ENCODE measurements at regions not wholly inside any gene's neighbourhood (a gene's known extent, or its start where the extent isn't known, plus 50 kb on each side); places are given as distances from the start of the nearest gene placed in this dataset.
"Not testable (repeated sequence)": the region's sequence is repeated elsewhere in the genome, so short reads cannot be mapped to it uniquely, and the experiment has no call there.

DNA sequence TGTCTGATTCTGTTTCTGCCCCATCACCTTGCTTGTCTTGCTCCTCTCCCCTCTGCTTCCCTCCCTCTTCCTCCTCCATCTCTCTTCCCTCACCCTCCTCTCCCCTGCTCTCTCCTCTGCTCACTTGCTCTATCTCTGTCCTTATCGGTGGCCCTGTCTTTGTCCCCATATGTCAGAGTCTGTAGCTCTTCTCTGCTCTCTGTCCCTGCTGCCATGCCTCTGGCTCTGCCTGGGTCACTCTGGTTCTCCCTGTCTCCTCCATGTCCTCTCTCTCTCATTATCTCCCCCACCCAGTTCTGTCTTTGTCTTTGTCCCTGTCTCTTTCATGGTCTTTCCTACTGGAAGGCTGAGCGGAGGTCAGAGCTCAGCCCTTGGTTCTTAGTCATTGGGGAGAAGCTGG is 169.1 kb upstream of the NLRP1 start:
- no peak for DNase-seq

DNA sequence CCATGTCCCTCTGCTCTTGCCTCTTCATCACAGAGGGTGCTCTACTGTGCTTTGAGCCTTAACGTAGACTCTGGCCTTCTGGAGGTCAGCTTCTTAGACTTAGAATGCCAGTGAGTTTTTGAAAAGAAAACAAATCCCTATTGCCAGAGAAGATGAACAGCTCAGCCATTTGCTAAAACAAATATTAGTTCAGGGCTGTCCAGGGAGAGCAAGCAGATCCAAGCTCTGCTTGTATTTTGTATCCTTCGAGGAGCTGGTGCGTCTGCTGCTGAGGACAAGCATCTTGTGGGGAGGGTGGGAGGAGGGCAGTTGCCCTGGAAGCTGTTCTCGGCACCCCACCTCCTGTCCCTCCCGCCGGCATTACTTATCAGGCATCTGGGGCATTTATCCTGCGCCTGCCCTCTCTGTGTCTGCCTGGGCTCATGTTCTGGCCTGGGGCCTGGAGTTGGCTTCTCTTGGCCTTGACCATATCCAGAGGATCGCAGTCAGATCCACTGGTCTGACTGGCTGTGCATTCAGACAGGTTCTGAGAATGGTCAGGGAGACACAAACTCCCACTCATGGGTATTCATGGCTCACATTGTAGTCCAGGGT is 173.1 kb upstream of the NLRP1 start:
- DNase-seq = peak; percentile 3

DNA sequence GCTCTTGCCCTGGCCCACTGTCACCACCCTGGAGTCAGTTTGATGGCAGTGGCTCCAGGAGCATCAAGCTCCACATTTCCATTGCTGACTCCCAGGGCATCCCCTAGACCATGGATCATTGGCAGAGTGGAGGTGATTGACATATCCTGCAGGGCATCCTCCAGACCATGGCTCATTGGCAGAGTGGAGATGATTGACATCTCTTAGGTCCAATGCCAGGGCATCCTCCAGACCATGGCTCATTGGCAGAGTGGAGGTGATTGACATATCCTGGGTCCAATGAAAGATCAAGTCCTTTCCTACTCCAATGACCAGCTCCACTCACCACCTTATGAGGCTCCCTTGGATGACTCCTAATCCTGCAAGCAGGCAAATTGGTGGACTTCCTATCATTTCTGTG is 174.3 kb upstream of the NLRP1 start:
- DNase-seq = peak; percentile 45

DNA sequence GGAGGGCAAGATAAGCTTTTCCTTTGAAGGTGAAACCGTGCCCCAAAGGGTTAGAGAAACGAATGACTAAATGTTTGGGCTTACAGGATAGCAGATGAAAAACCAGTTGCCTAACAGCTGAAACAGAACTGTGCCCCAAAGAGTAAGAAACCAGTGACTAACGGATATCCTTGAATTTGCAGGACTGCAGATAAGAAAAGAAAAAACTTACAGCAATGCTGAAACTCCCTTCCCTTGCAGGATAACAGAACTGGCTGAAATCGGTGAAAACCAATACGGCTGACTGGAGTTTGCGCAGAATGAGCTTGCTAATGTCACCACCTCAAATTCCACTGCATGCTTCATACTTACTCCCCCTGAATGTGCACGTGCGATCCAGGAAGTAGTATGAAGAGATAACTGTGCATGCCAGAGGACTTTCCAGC is 175.2 kb upstream of the NLRP1 start:
- DNase-seq = no peak

DNA sequence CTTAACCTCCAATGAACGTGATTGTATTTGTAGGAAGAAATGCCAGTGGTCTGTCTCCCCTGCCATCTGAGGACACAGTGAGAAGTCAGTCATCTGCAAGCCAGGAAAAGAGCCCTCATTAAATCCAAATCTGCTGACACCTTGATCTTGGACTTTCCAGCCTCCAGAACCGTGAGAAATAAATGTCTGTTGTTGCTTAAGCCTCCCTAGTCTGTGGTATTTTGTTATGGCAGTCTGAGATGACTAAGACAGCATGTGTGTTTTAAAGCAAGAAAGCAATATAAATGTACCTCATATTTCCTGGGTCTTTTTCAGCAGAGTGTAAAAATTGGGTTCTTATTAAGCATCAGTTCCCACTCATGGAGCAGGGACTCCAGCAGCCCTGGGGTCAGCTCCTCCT is 177.9 kb upstream of the NLRP1 start:
- peak; percentile 7 for DNase-seq

DNA sequence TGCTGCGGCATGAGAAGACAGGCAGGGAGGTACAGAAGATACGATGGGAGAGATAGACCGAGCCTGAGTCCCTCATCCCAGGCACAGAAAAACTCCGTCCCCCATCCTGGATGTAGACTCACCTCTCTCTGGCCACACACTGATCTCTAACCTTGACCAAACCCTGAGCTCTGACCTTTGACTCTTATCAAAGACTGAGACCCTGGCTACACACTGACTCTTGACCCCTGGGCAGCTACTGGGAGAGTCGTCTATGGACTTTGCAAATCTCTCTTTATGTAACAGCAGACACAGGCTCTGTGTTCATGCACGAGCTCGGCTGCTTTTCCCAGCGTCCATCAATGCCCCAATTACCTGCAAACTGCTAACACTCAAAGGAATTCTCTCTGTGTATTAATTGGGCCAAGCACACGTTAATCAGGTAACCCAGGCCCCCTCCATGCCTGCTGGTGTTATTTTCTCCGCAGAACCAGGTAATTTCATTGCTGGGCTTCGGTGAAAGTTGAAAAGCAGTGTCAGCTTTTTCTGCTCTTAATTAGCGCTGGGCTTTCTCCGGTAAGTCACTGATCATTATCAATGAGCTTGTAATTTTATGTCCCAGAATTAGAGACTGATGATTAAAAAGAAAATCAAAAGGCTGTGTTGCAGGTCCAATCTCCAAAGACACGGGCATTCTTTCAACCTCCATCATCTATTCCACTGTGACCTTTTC is 179.4 kb upstream of the NLRP1 start:
- DNase-seq = no peak

DNA sequence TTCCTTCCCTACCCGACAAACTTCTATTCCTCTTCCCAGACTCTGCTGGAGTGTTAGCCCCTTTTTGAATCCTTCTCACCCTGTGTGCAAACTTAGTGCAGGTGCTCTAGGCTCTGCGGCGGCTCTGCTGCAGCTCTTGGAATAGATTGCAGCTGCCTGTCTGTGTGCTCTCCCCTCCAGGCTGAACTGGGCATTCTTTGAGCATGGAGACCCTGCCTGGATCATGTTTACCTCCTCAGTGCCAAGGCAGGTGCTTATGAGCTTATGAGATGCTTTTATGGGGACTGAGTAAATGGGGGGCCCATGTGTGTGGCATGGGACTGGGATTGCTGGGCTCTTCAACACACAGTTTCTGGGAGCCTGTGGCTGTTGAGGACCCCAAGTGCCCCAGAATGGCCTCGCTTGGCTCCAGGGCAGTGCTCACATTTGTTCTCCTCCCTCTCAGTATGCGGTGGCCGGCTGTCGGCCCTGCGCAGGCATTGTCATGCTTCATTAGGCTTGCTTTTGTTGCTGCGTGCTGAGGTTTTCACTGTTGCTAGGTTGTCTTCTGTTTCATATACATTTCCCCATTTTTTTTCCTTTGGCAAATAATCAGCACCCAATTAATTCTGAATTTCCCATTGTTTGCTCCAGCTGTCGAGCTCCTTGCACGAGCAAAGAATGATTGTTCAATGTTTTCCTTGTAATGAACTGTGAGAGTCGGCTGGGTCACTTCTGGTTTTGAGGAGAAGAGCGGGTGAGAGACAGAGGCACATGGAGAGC is 185.5 kb upstream of the NLRP1 start:
- DNase-seq = no peak

DNA sequence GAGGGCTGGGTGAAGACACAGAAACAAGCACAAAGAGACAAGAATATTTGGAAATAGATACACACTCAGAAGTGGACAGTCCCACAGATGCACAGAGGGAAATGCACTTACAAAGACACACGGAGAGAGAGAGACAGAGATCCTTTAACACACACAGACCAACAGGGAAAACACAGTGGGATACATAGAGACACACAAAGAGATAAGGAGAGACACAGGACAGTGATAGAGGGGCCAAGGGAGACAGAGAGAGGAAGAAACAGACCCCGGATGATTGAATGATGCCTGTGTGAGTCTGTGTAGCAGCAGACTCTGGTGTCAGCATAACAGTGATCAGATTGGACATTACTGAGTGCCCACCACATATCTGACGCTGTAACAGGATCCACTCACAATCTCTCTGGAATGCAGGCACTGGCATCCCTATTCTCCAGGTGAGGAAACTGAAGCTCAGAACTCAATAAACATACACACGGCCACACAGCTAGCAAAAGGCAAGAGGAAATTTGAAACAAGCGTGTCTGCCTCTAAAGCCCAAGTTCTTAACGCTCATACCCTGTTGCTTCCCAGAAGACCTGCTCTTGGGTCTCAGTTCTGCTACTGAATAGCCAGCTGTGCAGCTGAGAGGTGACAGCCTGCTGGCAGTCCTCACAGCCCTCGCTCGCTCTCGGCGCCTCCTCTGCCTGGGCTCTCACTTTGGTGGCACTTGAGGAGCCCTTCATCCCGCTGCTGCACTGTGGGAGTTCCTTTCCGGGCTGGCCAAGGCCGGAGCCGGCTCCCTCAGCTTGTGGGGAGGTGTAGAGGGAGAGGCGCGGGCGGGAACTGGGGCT is 186.3 kb upstream of the NLRP1 start:
- DNase-seq = no peak

DNA sequence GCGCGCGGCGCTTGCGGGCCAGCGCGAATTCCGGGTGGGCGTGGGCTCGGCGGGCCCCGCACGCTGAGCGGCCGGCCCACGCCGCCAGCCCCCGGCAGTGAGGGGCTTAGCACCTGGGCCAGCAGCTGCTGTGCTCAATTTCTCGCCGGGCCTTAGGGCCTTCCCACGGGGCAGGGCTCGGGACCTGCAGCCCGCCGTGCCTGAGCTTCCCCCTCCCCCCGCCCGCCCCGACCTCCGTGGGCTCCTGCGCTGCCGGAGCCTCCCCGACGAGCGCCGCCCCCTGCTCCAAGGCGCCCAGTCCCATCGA is 186.9 kb upstream of the NLRP1 start:
- not testable (repeated sequence) for DNase-seq

DNA sequence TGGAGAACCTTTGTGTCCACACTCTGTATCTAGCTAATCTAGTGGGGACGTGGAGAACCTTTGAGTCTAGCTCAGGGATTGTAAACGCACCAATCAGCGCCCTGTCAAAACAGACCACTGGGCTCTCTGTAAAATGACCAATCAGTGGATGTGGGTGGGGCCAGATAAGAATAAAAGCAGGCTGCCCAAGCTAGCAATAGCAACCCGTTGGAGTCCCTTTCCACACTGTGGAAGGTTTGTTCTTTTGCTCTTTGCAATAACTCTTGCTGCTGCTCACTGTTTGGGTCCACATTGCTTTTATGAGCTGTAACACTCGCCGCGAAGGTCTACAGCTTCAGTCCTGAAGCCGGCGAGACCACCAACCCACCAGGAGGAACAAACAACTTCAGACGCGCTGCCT is 187.7 kb upstream of the NLRP1 start:
- DNase-seq = not testable (repeated sequence)

DNA sequence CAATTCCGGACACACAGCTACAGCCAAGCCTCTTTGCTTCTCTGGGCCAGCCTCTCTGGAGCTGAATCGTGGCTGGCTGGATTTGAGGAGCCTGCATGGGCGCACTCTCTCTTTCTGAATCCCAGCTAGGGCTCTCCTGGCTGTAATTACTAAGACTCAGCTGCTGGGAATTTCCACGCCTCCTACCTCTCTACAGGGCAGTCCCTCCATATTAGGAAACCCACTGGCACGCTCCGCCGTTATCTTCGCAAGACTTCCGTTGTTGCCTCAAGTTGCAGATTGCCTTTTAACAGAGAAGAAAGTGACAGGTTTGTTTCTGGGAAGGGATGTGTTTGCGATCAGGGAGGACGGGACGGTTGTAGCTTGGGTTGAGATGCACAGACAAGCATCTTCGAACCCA is 188.4 kb upstream of the NLRP1 start:
- peak; percentile 45 for DNase-seq

DNA sequence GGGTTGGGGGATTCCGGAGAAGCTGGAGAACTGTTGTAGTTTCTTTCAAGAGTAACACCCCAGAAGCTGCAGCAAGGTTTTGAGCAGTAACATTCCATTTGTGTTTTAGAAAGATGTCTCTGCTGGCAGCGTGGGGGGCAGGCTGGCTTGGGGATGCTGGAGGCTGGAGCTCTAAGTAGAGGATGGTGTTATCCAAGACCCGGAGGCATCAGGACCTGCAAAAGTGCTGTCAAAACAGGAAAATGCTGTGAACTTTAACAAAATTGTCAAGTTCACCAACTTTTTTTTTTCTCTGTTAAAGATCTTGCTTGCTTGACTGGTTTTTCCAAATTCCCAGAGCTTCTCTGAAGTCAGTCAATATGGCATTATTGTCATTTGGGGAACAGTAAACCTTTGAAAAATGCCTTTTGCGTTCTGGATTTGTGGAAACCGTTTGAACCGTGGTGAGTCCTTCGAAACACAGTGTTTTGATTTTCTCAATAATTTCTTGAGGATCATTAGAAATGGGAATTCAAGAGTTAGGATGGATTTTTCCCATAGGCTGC is 189.6 kb upstream of the NLRP1 start:
- no peak for DNase-seq

DNA sequence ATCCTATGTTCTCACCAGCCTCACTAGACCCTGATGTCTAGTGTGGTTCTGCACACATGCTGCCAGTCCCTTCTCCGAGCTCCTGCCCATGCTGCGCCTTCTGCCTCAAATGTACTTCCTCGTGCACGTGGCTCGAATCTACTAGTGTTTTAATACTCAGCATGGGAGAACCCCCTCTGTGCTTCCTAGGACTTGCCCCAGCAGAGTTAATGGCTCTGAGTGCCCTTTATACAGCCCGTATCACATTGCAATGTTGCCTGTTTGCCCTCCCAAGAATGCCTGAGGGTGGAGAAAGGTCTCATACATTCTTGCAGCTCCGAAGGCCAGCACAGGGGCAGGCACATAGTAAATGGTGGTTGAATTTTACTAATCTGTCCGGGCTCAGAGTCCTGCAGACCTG is 190.8 kb upstream of the NLRP1 start:
- no peak for DNase-seq

DNA sequence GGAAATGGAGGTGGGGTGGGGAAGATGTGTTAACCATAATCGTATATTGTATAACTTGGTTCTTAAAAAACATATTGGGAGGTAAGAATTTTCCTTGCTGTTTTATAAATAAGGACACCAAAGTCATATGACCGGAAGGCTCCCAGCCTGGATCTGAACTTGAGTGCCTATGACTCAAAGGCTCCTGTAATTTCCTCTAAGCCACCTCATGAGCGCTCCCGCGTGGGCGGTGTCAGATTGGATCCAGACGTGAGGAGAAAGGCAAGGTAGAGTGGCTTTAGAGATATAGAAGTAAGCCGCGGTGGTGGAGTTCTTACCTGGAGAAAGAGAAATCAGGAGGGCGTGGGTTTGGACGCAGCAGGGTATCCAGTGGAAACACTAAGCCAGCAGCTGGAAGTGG is 196.2 kb upstream of the NLRP1 start:
- peak; percentile 73 for DNase-seq

DNA sequence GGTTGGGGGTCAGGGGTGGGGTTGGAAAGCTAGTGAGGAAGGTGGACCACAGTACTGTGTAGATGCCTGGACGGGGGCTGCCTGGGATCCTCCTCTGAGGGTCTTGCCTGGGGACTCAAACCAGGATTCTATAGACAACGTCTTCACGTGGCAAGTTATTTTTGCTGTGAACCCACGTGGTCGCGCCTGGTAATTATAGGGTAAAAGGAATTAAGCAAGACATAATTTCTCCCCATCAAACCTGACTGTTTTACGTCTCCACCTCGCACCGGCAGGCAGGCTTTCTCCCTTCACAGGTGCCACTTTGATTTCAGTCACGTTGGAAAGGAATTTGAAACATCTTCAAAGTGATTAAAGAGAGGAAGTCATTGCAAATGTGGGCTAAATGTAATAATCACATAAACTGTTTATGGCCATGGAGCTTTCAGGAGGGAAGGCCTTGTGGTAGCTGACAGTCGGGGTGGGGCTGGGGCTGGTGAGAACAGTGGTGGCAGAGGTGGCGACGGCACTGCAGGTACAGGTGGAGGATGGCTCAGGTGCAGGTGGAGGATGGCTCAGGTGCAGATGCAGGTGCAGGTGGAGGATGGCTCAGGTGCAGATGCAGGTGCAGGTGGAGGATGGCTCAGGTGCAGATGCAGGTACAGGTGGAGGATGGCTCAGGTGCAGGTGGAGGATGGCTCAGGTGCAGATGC is 197.1 kb upstream of the NLRP1 start:
- no peak for DNase-seq

DNA sequence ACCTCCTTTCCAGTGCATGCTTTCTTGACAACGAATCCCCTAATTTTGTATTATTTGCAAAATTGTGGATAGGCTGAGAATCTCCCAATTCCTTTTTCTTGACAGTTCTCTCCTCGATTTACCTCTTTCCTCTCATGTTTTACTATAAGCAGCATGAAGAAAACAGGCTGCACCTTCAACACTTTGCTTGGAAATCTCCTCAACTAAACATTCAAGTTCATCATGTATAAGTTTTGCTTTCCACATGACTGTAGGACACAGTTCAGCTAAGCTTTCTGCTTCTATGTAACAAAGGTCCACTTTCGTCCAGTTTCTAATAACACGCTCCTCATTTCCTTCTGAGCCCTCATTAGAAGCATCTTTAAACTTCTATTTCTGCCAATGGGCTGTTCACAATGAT is 199.0 kb upstream of the NLRP1 start:
- DNase-seq = no peak

DNA sequence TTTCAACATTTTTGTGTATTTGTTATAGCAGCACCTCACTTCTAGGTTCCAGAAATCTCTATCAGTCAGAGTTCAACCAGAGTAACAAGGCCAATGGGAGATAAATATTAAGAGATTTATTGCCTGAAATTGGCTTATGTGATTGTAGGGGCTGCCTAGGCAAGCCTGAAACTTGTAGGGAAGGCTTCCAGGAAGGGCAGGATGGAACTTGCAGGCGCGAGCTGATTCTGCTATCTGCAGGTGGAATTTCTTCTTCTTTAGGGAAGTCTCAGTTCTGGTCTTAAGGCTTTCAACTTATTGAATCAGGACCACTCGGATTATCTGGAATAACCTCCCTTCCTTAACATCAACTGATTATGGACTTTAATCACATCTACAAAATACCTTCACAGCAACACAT is 199.5 kb upstream of the NLRP1 start:
- DNase-seq = no peak

DNA sequence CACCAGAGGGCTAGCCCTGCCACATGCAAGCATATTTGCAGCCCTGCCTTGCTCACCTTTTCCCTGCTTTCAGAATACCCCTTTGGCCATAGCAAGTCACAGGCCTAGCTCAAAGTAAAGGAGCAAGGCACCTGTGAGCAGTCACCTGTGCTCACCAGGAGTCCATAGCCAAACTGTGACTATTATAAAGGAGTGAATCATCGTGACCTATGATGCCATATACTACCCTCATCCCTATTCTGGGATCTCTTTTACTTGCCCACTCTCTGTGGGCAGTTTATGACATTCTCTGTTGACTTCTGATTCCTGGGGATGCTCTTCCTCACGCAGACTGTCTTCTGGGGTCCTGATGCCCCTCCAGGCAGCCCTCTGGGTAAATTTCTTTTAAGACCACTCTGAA is 200.5 kb upstream of the NLRP1 start:
- no peak for DNase-seq

DNA sequence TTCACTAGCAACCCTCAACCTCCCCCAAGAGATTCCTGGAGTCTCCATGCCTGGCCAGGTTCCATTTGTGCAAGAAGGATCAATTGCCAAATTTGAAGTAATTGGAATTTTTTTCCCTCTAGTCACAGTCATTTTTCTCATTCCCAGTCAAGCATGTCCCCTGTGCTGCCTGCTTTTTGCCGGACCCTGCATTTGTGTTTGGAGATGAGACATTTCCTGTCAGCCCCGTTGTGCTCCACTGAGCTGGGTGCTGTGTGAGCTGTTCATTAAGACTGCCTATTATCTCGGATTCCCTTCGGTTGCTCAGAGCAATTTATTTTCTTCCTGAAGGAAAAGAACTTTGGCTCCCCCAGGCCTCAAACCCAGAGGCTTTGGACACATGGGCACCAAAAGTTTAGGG is 201.0 kb upstream of the NLRP1 start:
- DNase-seq = peak; percentile 92

DNA sequence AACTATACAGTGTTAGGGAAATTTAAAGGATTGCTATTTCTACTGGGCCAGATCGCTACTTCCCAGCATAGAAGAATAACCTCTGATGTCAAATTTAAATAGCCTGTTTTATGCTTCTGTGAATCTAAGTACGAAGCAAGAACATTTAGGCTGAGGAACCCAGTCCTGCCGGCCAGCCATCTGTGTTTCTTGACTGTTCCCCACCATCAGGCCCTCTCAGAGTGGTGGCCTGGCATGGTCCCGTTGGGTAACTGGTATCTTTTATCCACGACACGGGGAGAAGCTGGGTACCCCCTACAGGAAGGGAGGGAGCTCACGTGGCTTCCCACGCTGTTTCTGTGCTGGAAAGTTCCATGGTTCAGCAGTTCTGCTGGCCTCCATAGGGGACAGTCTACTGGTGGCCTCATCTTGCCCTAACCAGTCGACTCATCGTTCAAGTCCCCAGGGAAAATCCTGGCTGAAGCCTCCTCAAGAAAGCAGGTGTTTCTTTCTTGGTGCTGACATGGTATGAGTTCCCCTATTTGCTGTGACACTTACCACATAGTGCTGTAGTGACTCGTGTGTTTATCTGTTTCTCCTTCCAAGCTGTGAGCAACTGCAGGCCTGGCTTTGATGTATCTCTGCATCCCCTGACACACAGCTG is 201.7 kb upstream of the NLRP1 start:
- peak; percentile 85 for DNase-seq

DNA sequence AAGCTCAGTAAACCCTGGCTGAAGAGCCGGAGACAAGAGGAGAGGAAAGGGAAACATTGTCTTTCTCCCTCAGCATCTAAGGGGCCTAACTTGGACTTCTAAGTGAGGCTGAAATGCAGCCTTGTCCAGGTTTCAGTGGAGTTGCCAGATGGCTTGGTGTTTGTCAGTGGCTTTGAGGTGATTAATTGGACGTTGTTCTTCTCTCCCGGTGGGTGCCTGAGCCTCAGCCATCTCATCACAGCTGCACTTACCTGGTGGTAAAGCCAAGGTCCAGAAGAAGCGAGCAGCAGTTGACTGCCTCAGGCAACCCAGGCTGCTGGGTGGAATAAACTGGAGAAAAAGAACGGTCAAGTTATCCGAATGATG is 202.2 kb upstream of the NLRP1 start:
- no peak for DNase-seq
